HCT116 (cell line): ENCODE measurements at regions not wholly inside any gene's neighbourhood (a gene's known extent, or its start where the extent isn't known, plus 50 kb on each side); places are given as distances from the start of the nearest gene placed in this dataset.
"Not testable (repeated sequence)": the region's sequence is repeated elsewhere in the genome, so short reads cannot be mapped to it uniquely, and the experiment has no call there.

ENCODE experiments used
- ATAC-seq: fragments of 200-7000 bp; cut with Tn5 transposase; 2 replicates; pipeline ENCODE4 v1.9.1; 2020; ENCODE audit warnings: mild to moderate bottlenecking, moderate library complexity
- BruUV-seq: library from RNA; stranded (reverse); fragments of 400-500 nt; replicated peaks from 2 replicates; lab custom pipeline; 2021; lab: Mats Ljungman, UMichigan
- CTCF ChIA-PET: fragments of 300-600 bp; sonication (Branson Sonifier 250); formaldehyde crosslinking; loops from one replicate; lab custom pipeline; 2021; ENCODE audit warnings: antibody characterized with exemption; lab: Charles Lee
- POLR2A ChIA-PET: fragments of 300-600, 350-600 bp; sonication (Branson Sonifier 250); formaldehyde crosslinking; loops from one replicate; lab custom pipeline; 2021; ENCODE audit warnings: antibody characterized with exemption; lab: Charles Lee
- RAD21 ChIA-PET, 2 experiments: fragments of 300-600 bp; sonication (Branson Sonifier 250); formaldehyde crosslinking; loops; one replicate each; lab custom pipeline; 2023; ENCODE audit warnings: low total read pairs in 2 of 2; ENCODE audit not compliant: uncharacterized antibody in 2 of 2, unreplicated experiment in 2 of 2, low non-redundant PET in 1 of 2; lab: Charles Lee
- DNase-seq: peaks from one replicate; pipeline ENCODE4 v3.0.0-alpha.2; 2010; ENCODE audit warnings: low read depth, low spot score
- H2AFZ ChIP-seq: fragments of 200-600 bp; shearing (Covaris generic), sonication (generic); 2 replicates; pipeline ENCODE4 v1.6.1; 2017; ENCODE audit warnings: low read depth, mixed run types, mixed read lengths, antibody characterized with exemption, low read length; ENCODE audit not compliant: poor library complexity, severe bottlenecking
- H3K27ac ChIP-seq: 2 replicates; pipeline ENCODE4 v1.5.1; 2012; ENCODE audit warnings: low read depth, low read length
- H3K27me3 ChIP-seq: fragments of 200-600 bp; sonication (generic); 2 replicates; pipeline ENCODE4 v1.6.1; 2016; ENCODE audit warnings: mixed run types, low read length, mixed read lengths; ENCODE audit not compliant: insufficient read depth
- H3K36me3 ChIP-seq, 2 experiments: fragments of 200-500 bp in 1 of 2; fragments of 200-600 bp in 1 of 2; sonication (Bioruptor generic) in 1 of 2; sonication (generic) in 1 of 2; 2 replicates each; pipeline versions ENCODE4 v1.5.1 to v1.6.1; 2014 to 2016; ENCODE audit warnings: low read length in 2 of 2, inconsistent platforms in 1 of 2, mixed read lengths in 1 of 2, mixed run types in 1 of 2; ENCODE audit not compliant: insufficient read depth in 2 of 2, control insufficient read depth in 1 of 2
- H3K4me1 ChIP-seq, 2 experiments: fragments of 200-600 bp in 1 of 2; sonication (generic) in 1 of 2; 2 replicates each; pipeline versions ENCODE4 v1.5.1 to v1.6.1; 2012 to 2017; ENCODE audit warnings: low read length in 2 of 2, inconsistent platforms in 1 of 2, mild to moderate bottlenecking in 1 of 2, mixed read lengths in 1 of 2, mixed run types in 1 of 2, moderate library complexity in 1 of 2; ENCODE audit not compliant: insufficient read depth in 2 of 2, control insufficient read depth in 1 of 2
- H3K4me2 ChIP-seq: fragments of 200-600 bp; sonication (generic); 2 replicates; pipeline ENCODE4 v1.6.1; 2017; ENCODE audit warnings: mixed run types, low read length, mixed read lengths
- H3K4me3 ChIP-seq, 2 experiments: fragments of 200-600 bp in 1 of 2; sonication (generic) in 1 of 2; replicated peaks in 1 of 2; 2 replicates each; pipeline ENCODE4 v1.5.1; 2011 to 2016; ENCODE audit warnings: low read length in 2 of 2, control low read depth in 1 of 2, low read depth in 1 of 2, mild to moderate bottlenecking in 1 of 2, mixed read lengths in 1 of 2, mixed run types in 1 of 2
- H3K79me2 ChIP-seq: fragments of 200-600 bp; sonication (generic); 2 replicates; pipeline ENCODE4 v1.6.1; 2017; ENCODE audit warnings: mild to moderate bottlenecking, mixed run types, low read length, moderate library complexity, mixed read lengths; ENCODE audit not compliant: insufficient read depth
- H3K9ac ChIP-seq: fragments of 200-600 bp; sonication (generic); 2 replicates; pipeline ENCODE4 v1.6.1; 2016; ENCODE audit warnings: low read length, mixed read lengths
- H3K9me2 ChIP-seq: fragments of 200-600 bp; sonication (generic), shearing (Covaris generic); 2 replicates; pipeline ENCODE4 v1.6.1; 2017; ENCODE audit warnings: mixed run types, mild to moderate bottlenecking, moderate library complexity; ENCODE audit not compliant: insufficient read depth
- H3K9me3 ChIP-seq, 2 experiments: fragments of 200-500 bp in 1 of 2; fragments of 200-600 bp in 1 of 2; sonication (Bioruptor generic) in 1 of 2; sonication (generic) in 1 of 2; 2 replicates each; pipeline ENCODE4 v1.6.1; 2014 to 2017; ENCODE audit warnings: low read length in 2 of 2, mixed read lengths in 2 of 2, inconsistent platforms in 1 of 2, low read depth in 1 of 2, mild to moderate bottlenecking in 1 of 2, mixed run types in 1 of 2, moderate library complexity in 1 of 2; ENCODE audit not compliant: control insufficient read depth in 1 of 2, insufficient read depth in 1 of 2
- H4K20me1 ChIP-seq: fragments of 200-600 bp; sonication (generic), shearing (Covaris generic); 2 replicates; pipeline ENCODE4 v1.6.1; 2017; ENCODE audit warnings: mixed run types, mild to moderate bottlenecking, moderate library complexity; ENCODE audit not compliant: insufficient read depth
- CBX3 ChIP-seq: IDR thresholded peaks from 2 replicates; pipeline ENCODE4 v1.6.1; 2012; ENCODE audit warnings: low read depth
- EGR1 ChIP-seq: IDR thresholded peaks from 2 replicates; pipeline ENCODE4 v1.6.1; 2012; ENCODE audit warnings: low read depth
- EZH2phosphoT487 ChIP-seq: fragments of 200-600 bp; IDR thresholded peaks from 2 replicates; pipeline ENCODE4 v1.6.1; 2018; ENCODE audit warnings: antibody characterized with exemption, borderline replicate concordance
- POLR2AphosphoS5 ChIP-seq: IDR thresholded peaks from 2 replicates; pipeline ENCODE4 v1.6.1; 2011; ENCODE audit warnings: mild to moderate bottlenecking, low read depth, low read length, moderate library complexity
- REST ChIP-seq: IDR thresholded peaks from 2 replicates; pipeline ENCODE4 v1.6.1; 2012; ENCODE audit warnings: low read depth
- ZBTB33 ChIP-seq: IDR thresholded peaks from 2 replicates; pipeline ENCODE4 v1.6.1; 2011; ENCODE audit warnings: mild to moderate bottlenecking, low read length, moderate library complexity; ENCODE audit not compliant: insufficient replicate concordance; ENCODE audit errors: extremely low read depth
- ZFX ChIP-seq: fragments of 450-650 bp; IDR thresholded peaks from 2 replicates; pipeline ENCODE4 v1.6.1; 2017
- intact Hi-C: fragments of 100-400 bp; cut with micrococcal nuclease; formaldehyde crosslinking; loops from 2 replicates; pipeline ENCODE4 v1.10.0; 2022
- TF ChIP-seq, protein P1 (sequence below): IDR thresholded peaks from 2 replicates; pipeline ENCODE4 v1.6.1; 2012

- POLR2A ChIA-PET, H3K9me2 ChIP-seq, RAD21 ChIA-PET, H3K9ac ChIP-seq, H3K4me3 ChIP-seq, BruUV-seq, intact Hi-C loops, H3K79me2 ChIP-seq, H2AFZ ChIP-seq, H3K27me3 ChIP-seq, H3K36me3 ChIP-seq, H3K9me3 ChIP-seq, CTCF ChIA-PET, DNase-seq, ATAC-seq, H4K20me1 ChIP-seq: not testable (repeated sequence)
- peak overlapping the region; percentile 45; the same call in 1 of the 2 replicates for H3K27ac ChIP-seq
- H3K4me1 ChIP-seq: peaks cover 14 to 37% of the 10 kb centered on the region in 2 experiments
- peak overlapping the region; percentile 63 for H3K4me2 ChIP-seq
Observed at GRCh38 chr9:6101725-6102124, 86.3 kb upstream of the RANBP6 start.

- H3K27me3 ChIP-seq, intact Hi-C loops, H3K4me2 ChIP-seq, H3K27ac ChIP-seq, H3K9me2 ChIP-seq, RAD21 ChIA-PET, H3K9me3 ChIP-seq, H4K20me1 ChIP-seq, H3K79me2 ChIP-seq, BruUV-seq, ATAC-seq, H3K36me3 ChIP-seq, H3K4me3 ChIP-seq, DNase-seq, POLR2A ChIA-PET, H2AFZ ChIP-seq, H3K9ac ChIP-seq, CTCF ChIA-PET: not testable (repeated sequence)
- H3K4me1 ChIP-seq: peaks cover 11 to 29% of the 10 kb centered on the region in 2 experiments; a peak in 3 of 4 replicates
Observed at GRCh38 chr9:6099346-6099745, 83.9 kb upstream of the RANBP6 start.

GRCh38 chr9:6098431-6098830 is 83.0 kb upstream of the RANBP6 start:
- TF ChIP-seq EZH2phosphoT487: no peak
- no peak for TF ChIP-seq REST
- TF ChIP-seq EGR1: no peak
- TF ChIP-seq ZBTB33: no peak
- TF ChIP-seq CBX3: no peak
- TF ChIP-seq ZFX: no peak
- no peak for TF ChIP-seq POLR2AphosphoS5
- TF ChIP-seq, protein P1, sequence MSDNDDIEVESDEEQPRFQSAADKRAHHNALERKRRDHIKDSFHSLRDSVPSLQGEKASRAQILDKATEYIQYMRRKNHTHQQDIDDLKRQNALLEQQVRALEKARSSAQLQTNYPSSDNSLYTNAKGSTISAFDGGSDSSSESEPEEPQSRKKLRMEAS: no peak
- Histone ChIP-seq H2AFZ (no peak overlapping the region), H3K9me2 (no peaks in the 10 kb centered on the region), H3K4me3 (no peak overlapping the region), H4K20me1 (no peaks in the 10 kb centered on the region), H3K27me3 (no peaks in the 10 kb centered on the region), H3K4me1 (peaks cover 11 to 20% of the 10 kb centered on the region in 2 experiments; a peak in 3 of 4 replicates), H3K79me2 (no peaks in the 10 kb centered on the region), H3K9ac (no peak overlapping the region), H3K9me3 (no peaks in the 10 kb centered on the region), H3K36me3 (no peaks in the 10 kb centered on the region), H3K4me2 (no peak overlapping the region), H3K27ac (no peak overlapping the region)
- no peak for DNase-seq
- intact Hi-C loops: no loop called here
- RAD21 ChIA-PET: no interaction called here
- POLR2A ChIA-PET: no interaction called here
- BruUV-seq: no TSS peak
- ATAC-seq: no peak
- CTCF ChIA-PET: no interaction called here
